Spinal cord (tissue), 9 donors: ENCODE measurements at regions not wholly inside any gene's neighbourhood (a gene's known extent, or its start where the extent isn't known, plus 50 kb on each side); places are given as distances from the start of the nearest gene placed in this dataset.
A peak's percentile ranks its signal among the peaks of the same experiment; 100 is the strongest.

Experiments
- DNase-seq, 6 donors: peaks; one replicate each; pipeline versions ENCODE4 v3.0.0 to v3.0.0-alpha.2; 2013 to 2015; ENCODE audit warnings: low spot score in 6 of 6, low read depth in 4 of 6
- H3K27ac ChIP-seq: one replicate; pipeline ENCODE4 v1.5.1; 2013; ENCODE audit warnings: low read depth, low read length, control low read depth
- H3K27me3 ChIP-seq: one replicate; pipeline ENCODE4 v1.6.1; 2013; ENCODE audit warnings: low read length; ENCODE audit not compliant: control insufficient read depth, insufficient read depth
- H3K36me3 ChIP-seq: one replicate; pipeline ENCODE4 v1.6.1; 2013; ENCODE audit warnings: low read length; ENCODE audit not compliant: control insufficient read depth, insufficient read depth
- H3K4me1 ChIP-seq: one replicate; pipeline ENCODE4 v1.6.1; 2013; ENCODE audit warnings: low read length; ENCODE audit not compliant: control insufficient read depth, insufficient read depth
- H3K4me3 ChIP-seq: one replicate; pipeline ENCODE4 v1.5.1; 2013; ENCODE audit warnings: low read depth, low read length, control low read depth
- H3K9me3 ChIP-seq: one replicate; pipeline ENCODE4 v1.6.1; 2013; ENCODE audit warnings: low read length; ENCODE audit not compliant: control insufficient read depth, insufficient read depth
- WGBS: methylation state at CpG from one replicate; pipeline ENCODE4 v1.1.5; 2013; ENCODE audit warnings: missing lambda C conversion rate; ENCODE audit not compliant: insufficient coverage; 5-methylcytosine and 5-hydroxymethylcytosine counted together
- donor health status: healthy.

DNA sequence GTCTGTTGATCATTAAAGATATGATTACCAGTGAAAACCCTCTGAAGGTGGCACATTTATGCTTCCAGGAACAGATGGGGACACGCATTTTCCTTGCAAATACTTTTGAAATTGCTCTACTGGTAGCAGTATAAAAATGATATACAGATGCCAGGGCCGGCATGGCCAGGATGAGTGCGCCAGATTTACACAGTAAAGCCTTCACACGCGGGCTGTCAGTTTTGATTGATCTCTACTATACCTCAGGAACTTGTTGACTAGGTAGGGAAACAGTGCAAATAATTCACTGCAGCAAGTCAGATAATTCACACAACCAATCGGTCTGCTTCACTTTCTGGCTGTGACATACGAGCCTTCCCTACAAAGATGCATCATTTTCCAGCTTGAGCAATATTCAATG is 123.2 kb upstream of the BARHL2 start:
- peaks cover 71% of the 10 kb centered on the region for H3K27me3 ChIP-seq
- 22% methylated on average over 4 of the region's 7 CpGs for WGBS

DNA sequence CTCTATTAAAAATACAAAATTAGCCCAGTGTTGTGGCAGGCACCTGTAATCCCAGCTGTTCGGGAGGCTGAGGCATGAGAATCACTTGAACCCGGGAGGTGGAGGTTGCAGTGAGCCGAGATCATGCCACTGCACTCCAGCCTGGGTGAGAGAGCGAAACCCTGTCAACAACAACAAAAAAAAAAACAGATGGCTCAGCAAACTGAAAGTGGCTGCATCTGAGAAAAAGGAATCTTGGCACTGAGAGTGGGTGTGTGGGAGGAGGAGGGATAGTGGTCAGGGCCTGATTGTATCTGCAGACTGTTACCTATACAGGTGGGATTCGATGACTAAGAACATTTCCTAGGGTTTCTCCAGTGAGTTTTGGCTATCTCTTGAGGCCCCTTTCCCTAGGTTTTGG is 122.2 kb upstream of the BARHL2 start:
- Histone ChIP-seq H3K36me3 (no peaks in the 10 kb centered on the region), H3K4me1 (peaks cover 19% of the 10 kb centered on the region), H3K27me3 (peaks cover 81% of the 10 kb centered on the region), H3K27ac (no peak overlapping the region), H3K4me3 (no peak overlapping the region), H3K9me3 (no peaks in the 10 kb centered on the region)
- WGBS: 40% methylated on average over 1 of the region's 5 CpGs
- no peak for DNase-seq

More for the DNA sequence above, 123.2 kb upstream of the BARHL2 start:
- H3K4me1 ChIP-seq: peaks cover 10% of the 10 kb centered on the region
- H3K27ac ChIP-seq: no peak overlapping the region
- H3K9me3 ChIP-seq: no peaks in the 10 kb centered on the region
- no peaks in the 10 kb centered on the region for H3K36me3 ChIP-seq
- no peak overlapping the region for H3K4me3 ChIP-seq
- DNase-seq: peak in 1 of 6 donors; percentile 66

- H3K9me3 ChIP-seq: no peaks in the 10 kb centered on the region
- H3K27me3 ChIP-seq: peaks cover 87% of the 10 kb centered on the region
- H3K4me1 ChIP-seq: peaks cover 19% of the 10 kb centered on the region
- DNase-seq: no peak
- H3K36me3 ChIP-seq: no peaks in the 10 kb centered on the region
- no peak overlapping the region for H3K4me3 ChIP-seq
- H3K27ac ChIP-seq: no peak overlapping the region
These were observed 121.6 kb upstream of the BARHL2 start for GRCh38 chr1:90838720-90839119.

DNA sequence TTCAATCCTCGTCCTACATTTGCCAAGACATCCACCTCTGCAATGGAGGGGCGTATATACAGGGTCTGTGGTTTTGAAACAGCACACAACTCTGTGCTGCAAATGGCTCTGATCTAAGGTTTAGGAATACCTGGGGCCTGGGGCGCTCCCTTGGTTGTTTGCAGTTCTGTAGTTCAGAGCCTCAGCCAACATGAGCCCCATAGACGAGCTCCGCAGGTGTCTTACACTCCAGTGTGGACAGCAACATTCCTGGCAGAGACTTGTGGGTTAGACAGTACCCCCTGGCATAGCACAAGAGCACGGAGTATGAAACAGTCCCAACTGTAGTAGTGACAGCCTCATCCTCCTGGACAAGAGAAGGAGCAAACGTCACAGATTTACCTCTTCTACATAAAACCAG is 120.3 kb upstream of the BARHL2 start:
- Histone ChIP-seq H3K9me3 (no peaks in the 10 kb centered on the region), H3K27ac (no peak overlapping the region), H3K4me3 (no peak overlapping the region), H3K36me3 (no peaks in the 10 kb centered on the region), H3K4me1 (peaks cover 19% of the 10 kb centered on the region), H3K27me3 (peaks cover 97% of the 10 kb centered on the region)
- no peak for DNase-seq
- 46% methylated on average over 5 of the region's 7 CpGs for WGBS

GRCh38 chr1:90836345-90836679 is 119.2 kb upstream of the BARHL2 start:
- 0% methylated on average over 3 of the region's 8 CpGs for WGBS

GRCh38 chr1:90835661-90836344 is 118.7 kb upstream of the BARHL2 start:
- no peak for DNase-seq
- no peak overlapping the region for H3K27ac ChIP-seq
- peaks cover 19% of the 10 kb centered on the region for H3K4me1 ChIP-seq
- H3K27me3 ChIP-seq: peaks cover 97% of the 10 kb centered on the region
- H3K9me3 ChIP-seq: no peaks in the 10 kb centered on the region
- WGBS: 2% methylated on average over 59 of the region's 59 CpGs
- no peaks in the 10 kb centered on the region for H3K36me3 ChIP-seq
- no peak overlapping the region for H3K4me3 ChIP-seq

More at GRCh38 chr1:90836345-90836679, 119.2 kb upstream of the BARHL2 start:
- Histone ChIP-seq H3K9me3 (no peaks in the 10 kb centered on the region), H3K27me3 (peaks cover 97% of the 10 kb centered on the region), H3K4me3 (no peak overlapping the region), H3K4me1 (peaks cover 19% of the 10 kb centered on the region), H3K27ac (no peak overlapping the region), H3K36me3 (no peaks in the 10 kb centered on the region)
- DNase-seq: no peak

DNA sequence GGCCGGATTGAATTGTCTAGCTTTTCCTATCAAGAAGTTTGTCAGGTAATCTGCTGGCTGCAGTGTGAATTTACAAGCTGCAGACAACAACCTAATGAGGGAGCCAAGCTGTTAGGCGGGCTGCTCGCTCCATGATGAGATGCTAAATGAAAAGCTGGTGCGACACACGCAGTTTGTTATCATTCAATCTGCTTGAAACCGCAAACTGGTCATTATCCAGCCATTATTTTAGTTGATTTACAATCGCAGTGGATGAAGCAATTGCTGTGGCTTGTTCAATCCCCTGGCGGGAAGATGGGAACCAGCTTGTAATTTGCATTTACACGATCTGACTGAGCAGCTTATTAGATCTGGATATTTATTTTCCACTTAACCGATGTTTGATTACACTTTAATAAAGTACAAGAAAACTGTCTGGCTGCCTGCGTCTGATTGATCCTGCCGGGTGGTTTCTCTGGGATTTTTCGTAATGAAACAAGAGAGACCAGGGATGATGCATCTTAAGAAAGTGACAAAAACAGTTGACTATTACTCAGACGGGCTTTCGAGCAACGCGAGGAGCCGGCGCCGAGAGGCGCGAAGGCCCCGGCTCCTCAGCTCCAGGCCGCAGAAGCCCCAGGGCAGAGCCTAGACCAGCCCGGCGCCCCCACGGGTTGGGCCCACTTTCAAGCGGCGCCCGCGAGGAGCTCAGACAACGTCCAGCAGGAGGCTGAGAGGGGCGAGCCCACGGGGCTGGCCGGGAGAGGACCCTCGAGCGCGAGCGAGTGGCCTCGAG is 118.0 kb upstream of the BARHL2 start:
- DNase-seq: peak in 2 of 6 donors; percentile 88 to 91
- H3K9me3 ChIP-seq: no peaks in the 10 kb centered on the region
- peaks cover 19% of the 10 kb centered on the region for H3K4me1 ChIP-seq
- H3K27me3 ChIP-seq: peaks cover 95% of the 10 kb centered on the region
- 6% methylated on average over 33 of the region's 40 CpGs for WGBS
- H3K36me3 ChIP-seq: no peaks in the 10 kb centered on the region
- H3K4me3 ChIP-seq: no peak overlapping the region
- H3K27ac ChIP-seq: no peak overlapping the region

- H3K9me3 ChIP-seq: no peaks in the 10 kb centered on the region
- 3% methylated on average over 21 of the region's 23 CpGs for WGBS
- no peaks in the 10 kb centered on the region for H3K36me3 ChIP-seq
- peaks cover 19% of the 10 kb centered on the region for H3K4me1 ChIP-seq
- no peak overlapping the region for H3K4me3 ChIP-seq
- peaks cover 90% of the 10 kb centered on the region for H3K27me3 ChIP-seq
- peak in 1 of 6 donors; percentile 17 for DNase-seq
- H3K27ac ChIP-seq: no peak overlapping the region
These were observed 117.3 kb upstream of the BARHL2 start for GRCh38 chr1:90834354-90834885.

DNA sequence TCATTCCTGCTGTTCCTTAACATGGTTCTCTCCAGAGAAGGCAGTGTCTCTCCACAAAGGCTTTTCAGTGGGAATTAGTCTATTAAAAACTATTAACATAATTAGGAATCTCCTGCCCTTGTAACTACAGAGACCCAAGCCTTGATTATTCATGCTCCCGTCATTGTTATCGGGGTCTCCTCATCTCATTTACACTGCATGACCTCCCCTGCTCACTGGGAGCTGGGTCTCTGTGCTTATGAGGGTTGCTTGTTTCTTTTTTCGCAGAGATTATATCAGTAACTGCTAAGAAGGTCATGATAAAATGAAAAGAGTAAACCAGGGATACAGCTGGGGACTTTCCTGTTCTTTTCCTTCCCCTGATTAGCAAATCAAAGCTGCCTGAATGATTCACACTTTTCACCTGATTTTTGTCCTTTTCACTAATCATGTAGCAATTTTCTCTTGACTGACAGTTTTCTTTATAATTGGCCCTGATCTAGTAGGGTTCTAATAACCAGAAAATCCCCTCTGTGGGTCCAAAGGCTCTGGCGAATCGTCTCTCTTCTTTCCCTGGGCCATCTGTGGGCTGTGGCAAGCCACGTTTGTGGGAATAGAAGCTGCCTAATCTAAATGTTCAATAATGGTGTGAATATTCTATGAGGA is 116.5 kb upstream of the BARHL2 start:
- DNase-seq: peak in 1 of 6 donors; percentile 35
- 7% methylated on average over 2 of the region's 6 CpGs for WGBS
- H3K27ac ChIP-seq: no peak overlapping the region
- H3K9me3 ChIP-seq: no peaks in the 10 kb centered on the region
- peaks cover 86% of the 10 kb centered on the region for H3K27me3 ChIP-seq
- no peaks in the 10 kb centered on the region for H3K36me3 ChIP-seq
- no peak overlapping the region for H3K4me3 ChIP-seq
- peaks cover 19% of the 10 kb centered on the region for H3K4me1 ChIP-seq
